ENCODE measurements at regions not wholly inside any gene's neighbourhood (a gene's known extent, or its start where the extent isn't known, plus 50 kb on each side); places are given as distances from the start of the nearest gene placed in this dataset.
A peak's percentile ranks its signal among the peaks of the same experiment; 100 is the strongest.

- H3K27ac ChIP-seq, result no peak overlapping the region
- DNase-seq (no peak), ATAC-seq (no peak)
- H3K4me1 ChIP-seq, result no peaks in the 10 kb centered on the region
- intact Hi-C loops (cut with DNase I), result no loop called here
- H3K36me3 ChIP-seq, result no peaks in the 10 kb centered on the region
- H3K27me3 ChIP-seq, result no peaks in the 10 kb centered on the region
- H3K4me3 ChIP-seq, result no peak overlapping the region
- TF ChIP-seq CTCF (IDR thresholded peaks at IDR 0.05), result no peak
- H3K9me3 ChIP-seq, result no peaks in the 10 kb centered on the region
Measured at GRCh38 chr13:78981913-78982312, 323.0 kb upstream of the OBI1 start.

- no peak overlapping the region for H3K27ac ChIP-seq
- H3K27me3 ChIP-seq, result no peaks in the 10 kb centered on the region
- TF ChIP-seq CTCF (IDR thresholded peaks at IDR 0.05), result no peak
Measured at GRCh38 chr13:78979349-78979748, 320.4 kb upstream of the OBI1 start.

GRCh38 chr13:78978381-78978998, 319.5 kb upstream of the OBI1 start:
- H3K4me3 ChIP-seq, result no peak overlapping the region
- intact Hi-C loops (cut with DNase I), result loop anchor here in 1 of 2 donors (5.0 kb wide), 1 partner anchor 841 kb away; no protein-coding TSS in a partner anchor
- no peaks in the 10 kb centered on the region for H3K9me3 ChIP-seq
- H3K4me1 ChIP-seq, result no peaks in the 10 kb centered on the region
- no peaks in the 10 kb centered on the region for H3K36me3 ChIP-seq
- TF ChIP-seq CTCF (IDR thresholded peaks at IDR 0.05), result peak; percentile 45 to 53
- ATAC-seq (peak; percentile 94), DNase-seq (peak in 2 of 4 donors; percentile 40 to 73)
- H3K27me3 ChIP-seq, result no peaks in the 10 kb centered on the region
- no peak overlapping the region for H3K27ac ChIP-seq

More at GRCh38 chr13:78979349-78979748, 320.4 kb upstream of the OBI1 start:
- Histone ChIP-seq H3K9me3 (no peaks in the 10 kb centered on the region), H3K4me3 (no peak overlapping the region), H3K36me3 (no peaks in the 10 kb centered on the region), H3K4me1 (no peaks in the 10 kb centered on the region)
- intact Hi-C loops (cut with DNase I), result loop anchor here in 1 of 2 donors (5.0 kb wide), 1 partner anchor 842 kb away; no protein-coding TSS in a partner anchor
- ATAC-seq, result no peak
- DNase-seq, result no peak

GRCh38 chr13:78977311-78977710, 318.4 kb upstream of the OBI1 start:
- ATAC-seq, result peak; percentile 44
- Histone ChIP-seq H3K27me3 (no peaks in the 10 kb centered on the region), H3K4me1 (no peaks in the 10 kb centered on the region), H3K4me3 (no peak overlapping the region), H3K9me3 (no peaks in the 10 kb centered on the region), H3K27ac (no peak overlapping the region), H3K36me3 (no peaks in the 10 kb centered on the region)
- DNase-seq, result no peak
- TF ChIP-seq CTCF (IDR thresholded peaks at IDR 0.05), result no peak
- intact Hi-C loops (cut with DNase I), result loop anchor here in 1 of 2 donors (5.0 kb wide), 1 partner anchor 840 kb away; no protein-coding TSS in a partner anchor

- intact Hi-C loops (cut with DNase I), result loop anchor here in 1 of 2 donors (5.0 kb wide), 1 partner anchor 839 kb away; no protein-coding TSS in a partner anchor
- no peaks in the 10 kb centered on the region for H3K36me3 ChIP-seq
- ATAC-seq (no peak), DNase-seq (no peak)
- H3K27me3 ChIP-seq, result no peaks in the 10 kb centered on the region
- H3K9me3 ChIP-seq, result no peaks in the 10 kb centered on the region
- H3K4me3 ChIP-seq, result no peak overlapping the region
- no peak for TF ChIP-seq CTCF (IDR thresholded peaks at IDR 0.05)
- H3K4me1 ChIP-seq, result no peaks in the 10 kb centered on the region
- no peak overlapping the region for H3K27ac ChIP-seq
Measured at GRCh38 chr13:78976696-78977095, 317.7 kb upstream of the OBI1 start.
